HS-5 (cell line): ENCODE measurements at regions not wholly inside any gene's neighbourhood (a gene's known extent, or its start where the extent isn't known, plus 50 kb on each side); places are given as distances from the start of the nearest gene placed in this dataset.
"Not testable (repeated sequence)": the region's sequence is repeated elsewhere in the genome, so short reads cannot be mapped to it uniquely, and the experiment has no call there.

Source experiments
- DNase-seq: peaks from one replicate; pipeline ENCODE4 v3.0.0-alpha.2; 2012; ENCODE audit warnings: low read depth

- DNase-seq = peak; percentile 10
Observed at GRCh38 chr15:81819924-81820635, 225.7 kb downstream of the MEX3B start.

GRCh38 chr15:81814882-81815455 is 230.8 kb downstream of the MEX3B start:
- no peak for DNase-seq

GRCh38 chr15:81813215-81813614 is 232.6 kb downstream of the MEX3B start:
- no peak for DNase-seq

DNA sequence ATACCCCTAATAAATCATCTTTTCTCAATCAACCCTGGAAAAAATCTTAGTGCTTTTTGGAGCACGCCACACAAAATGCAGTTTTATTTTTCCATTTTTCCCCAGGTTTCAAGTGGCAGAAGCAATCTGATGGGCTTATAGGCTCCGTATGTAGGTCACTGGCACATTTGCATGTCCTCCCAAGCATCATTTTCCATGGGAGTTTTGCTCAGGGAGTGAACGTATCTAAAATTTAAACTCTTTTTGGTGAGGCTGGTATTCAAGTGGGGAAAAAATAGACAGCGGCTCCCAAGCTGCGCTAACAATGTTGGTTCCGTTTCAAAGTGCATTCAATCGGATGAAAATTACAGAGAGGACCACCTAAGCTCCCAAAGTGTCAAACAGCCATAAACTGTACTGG is 233.4 kb downstream of the MEX3B start:
- no peak for DNase-seq

DNA sequence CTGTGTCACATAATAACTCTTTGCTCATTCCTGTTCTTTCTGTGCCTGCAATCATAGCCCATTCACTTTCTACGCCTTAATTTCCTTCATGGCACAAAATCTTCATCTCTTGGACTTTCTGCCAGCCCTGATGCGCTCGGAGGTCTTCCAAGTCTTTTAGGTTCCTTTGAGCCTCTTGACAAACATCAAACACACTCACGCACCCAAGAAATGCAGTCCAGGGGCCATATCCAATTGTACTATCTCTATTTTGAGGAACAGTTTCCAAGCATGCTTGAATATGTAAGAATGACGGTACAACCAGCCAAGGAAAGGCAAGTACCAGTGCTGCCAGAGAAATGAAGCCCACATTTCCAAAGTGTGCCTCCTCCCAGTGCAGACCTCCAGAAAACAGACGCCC is 234.1 kb downstream of the MEX3B start:
- no peak for DNase-seq

DNA sequence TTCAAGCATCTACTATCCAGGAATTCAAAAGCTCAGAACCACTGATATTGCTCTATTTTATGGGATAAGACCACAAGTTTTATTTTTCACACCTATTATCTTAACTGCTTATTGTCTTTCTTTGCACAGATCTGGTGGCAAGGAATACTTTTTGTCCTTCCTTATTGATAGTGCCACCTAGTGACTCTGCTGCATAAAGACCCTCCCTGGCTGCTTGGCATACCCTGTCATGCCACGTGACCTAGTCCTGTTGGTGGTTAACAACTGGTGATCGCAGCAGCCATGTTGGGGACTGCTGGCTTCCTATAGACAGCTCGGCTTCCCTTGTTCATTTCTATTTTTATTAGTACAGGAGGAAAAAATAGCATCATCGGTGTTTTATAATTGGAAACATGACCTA is 236.3 kb downstream of the MEX3B start:
- DNase-seq = no peak

- no peak for DNase-seq
Observed at GRCh38 chr15:81807806-81808205, 238.0 kb downstream of the MEX3B start.

- DNase-seq = no peak
Observed at GRCh38 chr15:81807186-81807585, 238.6 kb downstream of the MEX3B start.

DNA sequence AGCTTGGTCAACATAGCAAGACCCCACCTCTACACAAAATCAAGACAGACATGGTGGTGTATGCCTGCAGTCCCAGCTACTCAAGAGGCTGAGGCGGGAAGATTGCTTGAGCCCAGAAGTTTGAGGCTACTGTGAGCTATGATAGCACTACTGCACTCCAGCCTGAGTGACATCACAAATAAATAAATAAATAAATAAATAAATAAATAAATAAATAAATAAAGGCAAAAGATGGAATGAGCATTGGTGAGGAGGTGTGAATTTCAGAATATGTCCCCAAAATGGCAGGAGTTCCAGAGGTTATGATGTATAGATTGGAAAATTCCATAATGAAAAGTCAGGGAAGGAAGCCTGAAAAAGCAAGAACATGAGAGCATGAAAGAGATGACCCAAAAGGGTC is 249.9 kb downstream of the MEX3B start:
- DNase-seq = no peak

GRCh38 chr15:81792646-81793045 is 253.2 kb downstream of the MEX3B start:
- no peak for DNase-seq

GRCh38 chr15:81791322-81791721 is 254.5 kb downstream of the MEX3B start:
- not testable (repeated sequence) for DNase-seq

DNA sequence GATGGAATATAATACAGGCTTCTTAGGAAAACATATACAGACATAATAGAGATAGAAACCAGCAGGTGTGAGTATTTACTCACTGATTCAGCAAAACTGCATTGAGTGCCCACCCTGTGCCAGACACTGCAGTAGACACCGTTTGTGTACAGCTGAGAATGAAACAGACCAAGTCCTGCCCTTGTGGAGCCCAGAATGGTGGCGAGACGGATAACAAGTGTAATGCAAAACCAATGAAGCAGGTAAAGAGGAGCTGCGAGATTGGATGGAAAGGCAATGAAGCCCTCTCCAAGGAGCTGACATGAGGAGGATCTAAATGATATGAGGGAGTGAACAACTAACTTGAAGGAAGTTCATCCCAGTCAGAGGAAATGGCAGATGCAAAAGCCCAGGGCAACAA is 256.4 kb downstream of the MEX3B start:
- DNase-seq = no peak

- DNase-seq = no peak
Observed at GRCh38 chr15:81786776-81787175, 259.0 kb downstream of the MEX3B start.

- DNase-seq = no peak
Observed at GRCh38 chr15:81785679-81786078, 260.1 kb downstream of the MEX3B start.

DNA sequence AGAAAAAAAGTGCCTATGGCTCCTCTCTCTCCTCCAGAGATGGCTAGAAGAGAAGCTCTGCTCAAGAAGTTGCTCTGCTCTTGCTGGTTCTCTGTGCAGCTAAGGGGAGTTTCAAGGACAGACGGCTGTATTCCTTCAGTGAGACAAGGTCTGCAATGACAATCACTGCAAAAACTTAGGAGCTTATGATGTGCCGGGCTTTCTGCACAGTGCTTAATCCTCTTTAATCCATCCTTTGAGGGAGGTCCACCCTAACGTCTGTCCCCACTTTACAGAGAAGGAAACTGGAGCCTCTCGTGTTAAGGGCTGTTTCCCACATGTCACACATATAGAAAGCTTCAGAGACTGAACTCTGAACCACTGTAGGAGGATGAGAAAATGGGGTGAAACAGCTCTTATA is 260.6 kb downstream of the MEX3B start:
- no peak for DNase-seq

DNA sequence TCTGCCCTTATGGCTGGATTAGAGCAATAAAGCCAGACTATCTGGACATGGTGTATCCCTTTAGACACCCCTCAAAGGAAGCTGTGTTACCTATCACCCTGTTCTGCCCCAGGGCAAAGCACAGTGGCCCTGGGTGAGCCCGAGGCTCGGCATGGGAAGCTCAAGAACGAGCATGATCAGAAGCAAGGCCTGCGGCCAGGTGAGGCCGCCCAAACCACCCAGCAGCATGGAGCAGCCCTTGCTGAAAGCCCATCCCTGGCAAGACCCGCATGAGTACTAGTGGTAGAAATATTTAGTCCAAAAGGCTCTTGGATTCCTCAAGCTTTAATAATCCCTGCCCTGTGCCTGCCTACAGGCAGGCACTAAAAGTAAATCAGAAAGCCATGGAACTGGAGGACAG is 261.1 kb downstream of the MEX3B start:
- DNase-seq = no peak

DNA sequence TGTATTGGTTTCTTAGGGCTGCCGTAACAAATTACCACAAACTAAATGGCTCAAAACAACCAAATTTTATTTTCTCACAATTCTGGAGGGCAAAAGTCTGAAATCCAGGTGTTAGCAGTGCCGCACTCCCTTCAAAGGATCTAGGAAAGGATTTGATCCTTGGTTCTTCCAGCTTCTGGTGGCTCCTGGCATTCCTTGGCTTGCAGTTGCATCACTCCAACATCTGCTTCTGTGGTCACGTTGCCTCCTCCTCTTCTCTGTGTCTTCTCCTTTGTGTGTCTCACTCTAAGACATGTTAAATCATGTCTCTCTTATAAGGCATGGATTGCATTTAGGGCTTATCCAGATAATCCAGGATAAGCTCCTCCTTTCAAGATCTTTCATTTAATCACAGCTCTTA is 262.2 kb downstream of the MEX3B start:
- no peak for DNase-seq

- no peak for DNase-seq
Observed at GRCh38 chr15:81783076-81783475, 262.7 kb downstream of the MEX3B start.

DNA sequence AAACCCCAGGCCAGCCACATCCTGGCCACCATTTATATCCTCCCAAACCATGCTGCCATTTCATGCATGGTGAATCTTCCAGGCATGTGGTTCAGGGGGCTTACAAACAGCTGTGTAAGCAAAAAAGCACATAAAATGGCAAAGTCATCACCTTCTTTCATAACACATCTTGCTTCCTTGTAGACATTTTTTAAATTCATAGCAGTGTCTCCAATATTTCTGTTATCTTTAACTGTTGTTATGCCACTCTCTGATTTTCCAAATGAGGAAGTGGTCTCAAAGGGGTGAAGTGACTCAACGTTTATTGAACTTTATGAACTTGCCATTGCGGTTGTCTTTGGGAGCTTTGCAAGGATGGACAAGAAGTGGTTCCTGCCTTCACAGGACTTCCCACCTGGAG is 264.4 kb downstream of the MEX3B start:
- no peak for DNase-seq

- DNase-seq = no peak
Observed at GRCh38 chr15:81780966-81781365, 264.9 kb downstream of the MEX3B start.

DNA sequence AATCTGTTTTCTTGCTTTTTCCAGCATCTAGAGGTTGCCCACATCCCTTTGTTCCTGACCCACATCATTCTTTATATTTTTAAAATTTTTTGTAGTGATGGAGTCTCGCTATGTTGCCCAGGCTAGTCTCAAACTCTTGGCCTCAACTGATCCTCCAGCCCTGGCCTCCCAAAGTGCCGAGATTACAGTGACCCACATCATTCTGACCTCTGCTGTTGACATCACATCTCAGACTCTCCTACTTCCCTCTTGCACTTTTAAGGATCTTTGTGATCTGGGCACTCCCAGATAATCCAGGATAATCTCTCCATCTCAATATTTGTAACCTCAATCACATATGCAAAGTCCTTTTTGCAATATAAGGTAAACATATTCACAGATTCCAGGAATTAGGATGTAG is 266.6 kb downstream of the MEX3B start:
- no peak for DNase-seq

GRCh38 chr15:81777546-81777945 is 268.3 kb downstream of the MEX3B start:
- DNase-seq = no peak

DNA sequence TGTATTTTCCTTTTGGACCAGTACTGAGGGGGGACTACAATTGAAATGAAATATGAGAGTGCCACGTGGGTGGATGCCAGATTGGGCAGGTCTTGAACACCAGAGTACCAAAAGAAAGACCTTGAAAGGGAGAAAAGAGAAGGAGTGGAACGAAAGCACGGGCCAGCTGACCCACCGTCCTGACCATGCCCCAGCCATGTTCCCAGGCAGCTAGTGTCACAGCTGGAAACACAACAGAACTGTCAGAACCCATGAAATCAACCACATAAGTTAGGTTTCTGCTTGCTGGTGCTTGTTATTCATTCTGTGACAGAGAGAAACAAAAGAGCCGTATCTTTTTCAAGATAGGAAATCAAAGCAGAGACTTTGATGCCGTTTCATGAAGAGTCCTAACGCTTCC is 268.8 kb downstream of the MEX3B start:
- no peak for DNase-seq

DNA sequence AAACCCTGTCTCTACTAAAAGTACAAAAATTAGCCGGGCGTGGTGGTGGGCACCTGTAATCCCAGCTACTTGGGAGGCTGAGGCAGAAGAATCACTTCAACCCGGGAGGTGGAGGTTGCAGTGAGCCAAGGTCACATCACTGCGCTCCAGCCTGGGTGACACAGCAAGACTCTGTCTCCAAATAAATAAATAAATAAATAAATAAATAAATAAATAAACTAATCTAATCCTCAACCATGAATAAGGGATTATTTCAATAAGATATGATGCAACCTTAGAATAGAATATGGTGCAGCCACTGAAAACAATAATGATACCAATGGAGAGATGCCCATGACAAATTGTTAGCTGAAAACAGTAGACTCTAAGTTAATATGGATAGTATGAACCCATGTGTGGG is 270.0 kb downstream of the MEX3B start:
- DNase-seq = not testable (repeated sequence)
